Activated B cell treated with CpG ODN at 0.5 μM for 24 hours (primary cell): ENCODE measurements at regions not wholly inside any gene's neighbourhood (a gene's known extent, or its start where the extent isn't known, plus 50 kb on each side); places are given as distances from the start of the nearest gene placed in this dataset.

Experiments
- ATAC-seq: fragments of 200-7000 bp; cut with Tn5 transposase; one replicate; pipeline ENCODE4 v1.10.0; 2021; ENCODE audit warnings: low read depth, mild to moderate bottlenecking, moderate library complexity
- CTCF ChIA-PET: fragments of 350-600 bp; sonication (Branson Sonifier 250); formaldehyde crosslinking; loops from one replicate; lab custom pipeline; 2021; ENCODE audit warnings: antibody characterized with exemption; lab: Charles Lee
- POLR2A ChIA-PET: fragments of 350-600 bp; sonication (Branson Sonifier 250); formaldehyde crosslinking; loops from one replicate; lab custom pipeline; 2021; ENCODE audit warnings: antibody characterized with exemption; lab: Charles Lee
- DNase-seq: peaks from one replicate; pipeline ENCODE4 v3.0.0; 2022
- H3K27ac Mint-ChIP-seq: one replicate; pipeline ENCODE4 v1.8.0; 2020; ENCODE audit warnings: mixed read lengths
- H3K27me3 Mint-ChIP-seq: one replicate; pipeline ENCODE4 v1.8.0; 2021; ENCODE audit warnings: mixed read lengths
- H3K36me3 Mint-ChIP-seq: one replicate; pipeline ENCODE4 v1.8.0; 2021; ENCODE audit warnings: low read depth, mixed read lengths
- H3K4me1 Mint-ChIP-seq: one replicate; pipeline ENCODE4 v1.8.0; 2021; ENCODE audit warnings: mixed read lengths
- H3K4me3 Mint-ChIP-seq: one replicate; pipeline ENCODE4 v1.8.0; 2020; ENCODE audit warnings: mild to moderate bottlenecking, mixed read lengths
- H3K9me3 Mint-ChIP-seq: one replicate; pipeline ENCODE4 v1.8.0; 2020; ENCODE audit warnings: mixed read lengths
- CTCF ChIP-seq: fragments of 200-600 bp; IDR thresholded peaks from one replicate; pipeline ENCODE4 v1.8.0; 2022; ENCODE audit warnings: antibody characterized with exemption, mild to moderate bottlenecking
- intact Hi-C: fragments of 100-400 bp; cut with micrococcal nuclease; formaldehyde crosslinking; loops from one replicate; pipeline ENCODE4 v1.15.1; 2024

- H3K36me3 Mint-ChIP-seq = no peaks in the 10 kb centered on the region
- no peak for TF ChIP-seq CTCF
- intact Hi-C loops = no loop called here
- ATAC-seq (no peak), DNase-seq (no peak)
- no peaks in the 10 kb centered on the region for H3K27me3 Mint-ChIP-seq
- ChIA-PET CTCF (no interaction called here), POLR2A (interaction anchor here (0.5 to 1.0 kb wide), 2 partner anchors 19 to 83 kb away, joined by 3 read pairs; no protein-coding TSS in a partner anchor)
- H3K27ac Mint-ChIP-seq = no peak overlapping the region
- H3K9me3 Mint-ChIP-seq = peaks cover 6% of the 10 kb centered on the region
- H3K4me3 Mint-ChIP-seq = no peak overlapping the region
- H3K4me1 Mint-ChIP-seq = peaks cover 4% of the 10 kb centered on the region
Measured at GRCh38 chr10:110436554-110437350, 61.0 kb upstream of the DUSP5 start.

GRCh38 chr10:110437351-110437605 is 60.4 kb upstream of the DUSP5 start:
- H3K4me3 Mint-ChIP-seq = no peak overlapping the region

GRCh38 chr10:110437761-110438341 is 59.9 kb upstream of the DUSP5 start:
- intact Hi-C loops = no loop called here
- H3K27ac Mint-ChIP-seq = no peak overlapping the region
- H3K36me3 Mint-ChIP-seq = no peaks in the 10 kb centered on the region
- POLR2A ChIA-PET = no interaction called here
- H3K4me1 Mint-ChIP-seq = peaks cover 7% of the 10 kb centered on the region
- ATAC-seq (no peak), DNase-seq (no peak)
- no peak overlapping the region for H3K4me3 Mint-ChIP-seq
- no peak for TF ChIP-seq CTCF
- H3K27me3 Mint-ChIP-seq = no peaks in the 10 kb centered on the region
- H3K9me3 Mint-ChIP-seq = peaks cover 3% of the 10 kb centered on the region
- CTCF ChIA-PET = no interaction called here

More at GRCh38 chr10:110437351-110437605, 60.4 kb upstream of the DUSP5 start:
- peaks cover 6% of the 10 kb centered on the region for H3K9me3 Mint-ChIP-seq
- intact Hi-C loops = no loop called here
- no peak for ATAC-seq
- ChIA-PET POLR2A (no interaction called here), CTCF (no interaction called here)
- H3K4me1 Mint-ChIP-seq = peaks cover 7% of the 10 kb centered on the region
- TF ChIP-seq CTCF = no peak
- peak; percentile 15 for DNase-seq
- H3K36me3 Mint-ChIP-seq = no peaks in the 10 kb centered on the region
- no peaks in the 10 kb centered on the region for H3K27me3 Mint-ChIP-seq
- no peak overlapping the region for H3K27ac Mint-ChIP-seq

- ChIA-PET POLR2A (interaction anchor here (1.0 to 1.3 kb wide), 2 partner anchors 10 to 137 kb away, joined by 4 to 8 read pairs; partner anchors contain the start of gene SMNDC1), CTCF (no interaction called here)
- H3K27ac Mint-ChIP-seq = no peak overlapping the region
- ATAC-seq = no peak
- peaks cover 7% of the 10 kb centered on the region for H3K4me1 Mint-ChIP-seq
- no peak overlapping the region for H3K4me3 Mint-ChIP-seq
- no peaks in the 10 kb centered on the region for H3K36me3 Mint-ChIP-seq
- TF ChIP-seq CTCF = no peak
- intact Hi-C loops = no loop called here
- no peaks in the 10 kb centered on the region for H3K27me3 Mint-ChIP-seq
- no peaks in the 10 kb centered on the region for H3K9me3 Mint-ChIP-seq
- no peak for DNase-seq
Measured at GRCh38 chr10:110442746-110443145, 55.0 kb upstream of the DUSP5 start.

- TF ChIP-seq CTCF = no peak
- H3K36me3 Mint-ChIP-seq = no peaks in the 10 kb centered on the region
- H3K27ac Mint-ChIP-seq = no peak overlapping the region
- H3K27me3 Mint-ChIP-seq = no peaks in the 10 kb centered on the region
- H3K4me3 Mint-ChIP-seq = no peak overlapping the region
- H3K9me3 Mint-ChIP-seq = no peaks in the 10 kb centered on the region
- intact Hi-C loops = no loop called here
- peaks cover 7% of the 10 kb centered on the region for H3K4me1 Mint-ChIP-seq
- no peak for DNase-seq
- ChIA-PET CTCF (no interaction called here), POLR2A (interaction anchor here (0.6 to 1.3 kb wide), 5 partner anchors 10 to 138 kb away, joined by 3 to 8 read pairs (median 3); partner anchors contain the start of gene SMNDC1)
- ATAC-seq = no peak
Measured at GRCh38 chr10:110443239-110444003, 54.3 kb upstream of the DUSP5 start.
